ENCODE measurements at regions not wholly inside any gene's neighbourhood (a gene's known extent, or its start where the extent isn't known, plus 50 kb on each side); places are given as distances from the start of the nearest gene placed in this dataset.
"Not testable (repeated sequence)": the region's sequence is repeated elsewhere in the genome, so short reads cannot be mapped to it uniquely, and the experiment has no call there.

- no peak for TF ChIP-seq CTCF (IDR thresholded peaks at IDR 0.05; ENCODE audit: insufficient read depth, low read depth, low read length, missing control alignments)
- DNase-seq (ENCODE audit: low read depth), result no peak
These were observed 1817.4 kb upstream of the FLRT2 start for GRCh38 chr14:83712418-83713129.

GRCh38 chr14:83713732-83714131 is 1816.2 kb upstream of the FLRT2 start:
- DNase-seq (ENCODE audit: low read depth), result no peak
- TF ChIP-seq CTCF (IDR thresholded peaks at IDR 0.05; ENCODE audit: insufficient read depth, low read depth, low read length, missing control alignments), result no peak
- H3K4me3 ChIP-seq (ENCODE audit: low read length), result no peak overlapping the region

More at GRCh38 chr14:83712418-83713129, 1817.4 kb upstream of the FLRT2 start:
- H3K4me3 ChIP-seq (ENCODE audit: low read length), result no peak overlapping the region

DNA sequence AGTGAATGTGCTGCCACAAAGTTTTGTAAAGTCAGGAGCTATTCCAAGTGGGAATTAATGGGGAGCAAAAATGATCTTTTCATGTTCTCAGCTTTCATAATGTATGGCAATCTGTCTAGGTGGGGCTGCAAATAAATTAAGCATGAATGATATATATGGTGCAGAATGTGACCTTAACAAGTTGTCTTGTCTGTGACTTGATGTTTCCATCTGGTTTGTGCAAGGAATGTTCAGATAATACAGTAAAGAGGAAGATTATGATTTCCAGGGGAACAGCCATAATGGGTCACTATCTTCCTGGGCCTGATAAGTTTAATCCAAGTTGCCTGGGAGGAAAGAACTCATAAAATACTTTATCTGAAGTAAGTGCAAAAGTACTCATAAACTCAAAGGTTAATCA is 1815.8 kb upstream of the FLRT2 start:
- no peak for TF ChIP-seq CTCF (IDR thresholded peaks at IDR 0.05; ENCODE audit: insufficient read depth, low read depth, low read length, missing control alignments)

GRCh38 chr14:83719435-83719834 is 1810.5 kb upstream of the FLRT2 start:
- not testable (repeated sequence) for DNase-seq (ENCODE audit: low read depth); H3K4me3 ChIP-seq (ENCODE audit: low read length)

More for the DNA sequence above, 1815.8 kb upstream of the FLRT2 start:
- DNase-seq (ENCODE audit: low read depth), result no peak
- no peak overlapping the region for H3K4me3 ChIP-seq (ENCODE audit: low read length)

DNA sequence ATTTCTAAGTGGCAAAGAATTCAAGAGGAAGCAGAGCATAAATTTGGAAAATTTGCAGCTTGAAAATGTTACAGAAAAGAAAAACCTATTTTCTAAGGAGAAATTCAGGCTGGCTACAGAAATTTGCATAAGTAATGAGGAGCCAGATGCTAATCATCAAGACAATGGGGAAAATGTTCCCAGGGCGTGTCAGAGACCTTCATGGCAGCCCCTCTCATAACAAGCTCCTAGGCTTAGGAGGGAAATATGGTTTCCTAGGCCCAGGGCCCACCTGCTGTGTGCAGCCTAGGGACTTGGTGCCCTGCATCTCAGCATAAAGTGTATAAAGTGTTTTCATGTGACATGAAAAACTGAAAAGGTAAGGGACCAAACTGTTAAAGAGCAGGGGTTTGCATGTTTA is 1796.3 kb upstream of the FLRT2 start:
- no peak for DNase-seq (ENCODE audit: low read depth)
- no peak overlapping the region for H3K4me3 ChIP-seq (ENCODE audit: low read length)
- TF ChIP-seq CTCF (IDR thresholded peaks at IDR 0.05; ENCODE audit: insufficient read depth, low read depth, low read length, missing control alignments), result no peak

DNA sequence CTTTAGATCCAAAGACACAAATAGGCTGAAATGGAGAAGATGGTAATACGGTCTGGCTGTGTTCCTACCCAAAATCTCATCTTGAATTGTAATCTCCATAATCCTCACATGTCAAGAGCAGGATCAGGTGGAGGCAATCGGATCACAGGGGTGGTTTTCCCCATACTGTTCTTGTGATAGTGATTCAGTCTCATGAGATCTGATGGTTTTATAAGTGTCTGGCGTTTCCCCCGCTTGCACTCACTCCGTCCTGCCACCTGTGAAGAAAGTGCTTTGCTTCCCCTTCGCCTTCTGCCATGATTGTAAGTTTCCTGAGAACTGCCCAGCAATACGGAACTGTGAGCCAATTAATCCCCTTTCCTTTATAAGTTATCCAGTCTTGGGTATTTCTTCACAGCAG is 1795.5 kb upstream of the FLRT2 start:
- no peak for TF ChIP-seq CTCF (IDR thresholded peaks at IDR 0.05; ENCODE audit: insufficient read depth, low read depth, low read length, missing control alignments)
- no peak overlapping the region for H3K4me3 ChIP-seq (ENCODE audit: low read length)
- no peak for DNase-seq (ENCODE audit: low read depth)

- H3K4me3 ChIP-seq (ENCODE audit: low read length), result no peak overlapping the region
- TF ChIP-seq CTCF (IDR thresholded peaks at IDR 0.05; ENCODE audit: insufficient read depth, low read depth, low read length, missing control alignments), result no peak
- no peak for DNase-seq (ENCODE audit: low read depth)
These were observed 1788.7 kb upstream of the FLRT2 start for GRCh38 chr14:83741269-83741668.
